BJ (cell line): ENCODE measurements at regions not wholly inside any gene's neighbourhood (a gene's known extent, or its start where the extent isn't known, plus 50 kb on each side); places are given as distances from the start of the nearest gene placed in this dataset.

Experiments used
- CTCF ChIA-PET: fragments of 350-600 bp; formaldehyde crosslinking; extraction: SDS; loops from one replicate; lab custom pipeline; 2021; ENCODE audit warnings: antibody characterized with exemption, inconsistent platforms; lab: Yijun Ruan, JAX
- POLR2A ChIA-PET: fragments of 300-600 bp; sonication (Branson Sonifier 250); formaldehyde crosslinking; extraction: SDS; loops from one replicate; lab custom pipeline; 2021; ENCODE audit warnings: antibody characterized with exemption; lab: Charles Lee
- DNase-seq: peaks from one replicate; pipeline ENCODE4 v3.0.0-alpha.2; 2011; ENCODE audit warnings: low read depth
- H3K27me3 ChIP-seq: 2 replicates; pipeline ENCODE4 v1.6.0; 2011; ENCODE audit warnings: low read length; ENCODE audit not compliant: control insufficient read depth, insufficient read depth
- H3K36me3 ChIP-seq: 2 replicates; pipeline ENCODE4 v1.5.1; 2011; ENCODE audit warnings: low read length; ENCODE audit not compliant: control insufficient read depth, insufficient read depth
- H3K4me3 ChIP-seq: 2 replicates; pipeline ENCODE4 v1.5.1; 2011; ENCODE audit warnings: low read depth, mild to moderate bottlenecking, control low read depth, low read length
- CTCF ChIP-seq: IDR thresholded peaks from 2 replicates; pipeline ENCODE4 v1.5.1; 2011; ENCODE audit warnings: low read depth, mild to moderate bottlenecking, control low read depth, inconsistent platforms, low read length, moderate library complexity; ENCODE audit not compliant: insufficient read depth

- ChIA-PET CTCF (interaction anchor here (0.8 to 1.1 kb wide), 2 partner anchors 10 to 193 kb away, joined by 3 read pairs; no protein-coding TSS in a partner anchor), POLR2A (no interaction called here)
These were observed 206.0 kb upstream of the FOXQ1 start for GRCh38 chr6:1105833-1106400.

GRCh38 chr6:1104988-1105670, 206.8 kb upstream of the FOXQ1 start:
- CTCF ChIA-PET = interaction anchor here (0.6 kb wide), 1 partner anchor 307 kb away, joined by 5 read pairs; no protein-coding TSS in a partner anchor
- H3K4me3 ChIP-seq = no peak overlapping the region
- H3K36me3 ChIP-seq = no peaks in the 10 kb centered on the region
- TF ChIP-seq CTCF = no peak
- DNase-seq = no peak
- H3K27me3 ChIP-seq = peaks cover 4% of the 10 kb centered on the region
- POLR2A ChIA-PET = no interaction called here

More at GRCh38 chr6:1105833-1106400, 206.0 kb upstream of the FOXQ1 start:
- DNase-seq = no peak
- no peak overlapping the region for H3K4me3 ChIP-seq
- no peaks in the 10 kb centered on the region for H3K36me3 ChIP-seq
- no peak for TF ChIP-seq CTCF
- H3K27me3 ChIP-seq = peaks cover 4% of the 10 kb centered on the region

- DNase-seq = no peak
- TF ChIP-seq CTCF = no peak
- Histone ChIP-seq H3K4me3 (no peak overlapping the region), H3K36me3 (no peaks in the 10 kb centered on the region), H3K27me3 (peaks cover 6% of the 10 kb centered on the region)
- ChIA-PET POLR2A (no interaction called here), CTCF (no interaction called here)
These were observed 207.8 kb upstream of the FOXQ1 start for GRCh38 chr6:1103945-1104623.

GRCh38 chr6:1103021-1103420, 208.9 kb upstream of the FOXQ1 start:
- TF ChIP-seq CTCF = no peak
- Histone ChIP-seq H3K4me3 (no peak overlapping the region), H3K36me3 (no peaks in the 10 kb centered on the region), H3K27me3 (peaks cover 6% of the 10 kb centered on the region)
- CTCF ChIA-PET = interaction anchor here (0.7 to 1.6 kb wide), 5 partner anchors 15 to 294 kb away, joined by 3 to 6 read pairs (median 3); no protein-coding TSS in a partner anchor
- POLR2A ChIA-PET = no interaction called here
- DNase-seq = no peak

- no peak for DNase-seq
- H3K36me3 ChIP-seq = no peaks in the 10 kb centered on the region
- ChIA-PET CTCF (no interaction called here), POLR2A (no interaction called here)
- H3K27me3 ChIP-seq = peaks cover 6% of the 10 kb centered on the region
- H3K4me3 ChIP-seq = no peak overlapping the region
- TF ChIP-seq CTCF = no peak
These were observed 211.6 kb upstream of the FOXQ1 start for GRCh38 chr6:1100269-1100668.
